ENCODE measurements at regions not wholly inside any gene's neighbourhood (a gene's known extent, or its start where the extent isn't known, plus 50 kb on each side); places are given as distances from the start of the nearest gene placed in this dataset.

DNA sequence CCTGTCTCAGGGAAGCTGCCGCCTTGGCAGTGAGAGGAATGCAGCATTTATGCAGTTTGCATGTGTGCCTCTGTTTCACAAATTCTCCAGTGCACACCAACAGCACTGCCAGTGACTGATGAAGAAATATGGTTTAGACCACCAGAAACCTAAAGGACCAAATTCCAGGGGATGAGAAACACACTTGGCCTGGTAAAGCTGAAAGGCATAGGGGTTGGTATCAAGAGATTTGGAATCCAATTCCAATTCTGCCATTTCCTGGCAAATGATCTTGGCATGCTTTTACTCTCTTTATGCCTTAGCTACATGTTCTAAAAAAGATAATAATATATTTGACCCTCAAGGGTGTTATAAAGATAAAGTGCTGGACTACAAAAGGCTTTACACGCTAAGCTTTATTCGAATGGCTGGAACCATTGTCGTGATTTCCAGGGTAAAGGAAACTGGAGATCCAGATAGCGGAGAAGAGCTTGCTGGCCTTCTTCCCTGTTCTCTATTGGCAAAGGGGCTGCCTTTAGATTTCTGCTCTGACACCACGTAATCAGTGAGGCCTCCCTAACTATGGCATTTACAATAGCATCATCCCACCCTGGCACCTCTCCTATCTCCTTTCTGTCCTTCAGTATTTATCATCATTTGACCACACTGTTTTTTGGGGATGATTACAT, 359.8 kb upstream of the ASIC2 start:
- DNase-seq (ENCODE audit: low read depth), result no peak
- H3K4me3 ChIP-seq (ENCODE audit: low read depth, low read length), result no peak overlapping the region
- TF ChIP-seq, protein P1, sequence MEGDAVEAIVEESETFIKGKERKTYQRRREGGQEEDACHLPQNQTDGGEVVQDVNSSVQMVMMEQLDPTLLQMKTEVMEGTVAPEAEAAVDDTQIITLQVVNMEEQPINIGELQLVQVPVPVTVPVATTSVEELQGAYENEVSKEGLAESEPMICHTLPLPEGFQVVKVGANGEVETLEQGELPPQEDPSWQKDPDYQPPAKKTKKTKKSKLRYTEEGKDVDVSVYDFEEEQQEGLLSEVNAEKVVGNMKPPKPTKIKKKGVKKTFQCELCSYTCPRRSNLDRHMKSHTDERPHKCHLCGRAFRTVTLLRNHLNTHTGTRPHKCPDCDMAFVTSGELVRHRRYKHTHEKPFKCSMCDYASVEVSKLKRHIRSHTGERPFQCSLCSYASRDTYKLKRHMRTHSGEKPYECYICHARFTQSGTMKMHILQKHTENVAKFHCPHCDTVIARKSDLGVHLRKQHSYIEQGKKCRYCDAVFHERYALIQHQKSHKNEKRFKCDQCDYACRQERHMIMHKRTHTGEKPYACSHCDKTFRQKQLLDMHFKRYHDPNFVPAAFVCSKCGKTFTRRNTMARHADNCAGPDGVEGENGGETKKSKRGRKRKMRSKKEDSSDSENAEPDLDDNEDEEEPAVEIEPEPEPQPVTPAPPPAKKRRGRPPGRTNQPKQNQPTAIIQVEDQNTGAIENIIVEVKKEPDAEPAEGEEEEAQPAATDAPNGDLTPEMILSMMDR (conservative IDR thresholded peaks at IDR 0.05; ENCODE audit: low read depth, low read length), result no peak

DNA sequence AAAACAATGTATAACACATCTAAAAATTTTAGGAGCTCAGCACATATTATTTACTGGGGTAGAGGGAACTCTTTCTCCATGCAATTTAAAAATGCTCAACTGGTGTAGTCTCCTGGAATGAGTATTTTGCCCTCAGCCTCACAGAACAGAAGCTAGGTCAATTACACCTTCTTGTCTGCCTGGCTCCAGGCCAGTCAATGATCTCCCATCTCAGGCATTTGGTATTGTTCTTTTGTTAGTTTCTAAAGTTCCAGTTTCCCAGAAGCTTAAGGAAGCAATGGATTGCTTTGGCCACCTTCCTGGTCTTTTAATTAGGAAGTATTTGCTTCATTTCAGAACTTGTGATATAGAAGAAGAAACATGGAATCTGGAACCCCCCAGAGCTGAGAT, 360.3 kb upstream of the ASIC2 start:
- no peak overlapping the region for H3K4me3 ChIP-seq (ENCODE audit: low read depth, low read length)
- TF ChIP-seq, protein P1 (conservative IDR thresholded peaks at IDR 0.05; ENCODE audit: low read depth, low read length), result no peak
- DNase-seq (ENCODE audit: low read depth), result no peak

DNA sequence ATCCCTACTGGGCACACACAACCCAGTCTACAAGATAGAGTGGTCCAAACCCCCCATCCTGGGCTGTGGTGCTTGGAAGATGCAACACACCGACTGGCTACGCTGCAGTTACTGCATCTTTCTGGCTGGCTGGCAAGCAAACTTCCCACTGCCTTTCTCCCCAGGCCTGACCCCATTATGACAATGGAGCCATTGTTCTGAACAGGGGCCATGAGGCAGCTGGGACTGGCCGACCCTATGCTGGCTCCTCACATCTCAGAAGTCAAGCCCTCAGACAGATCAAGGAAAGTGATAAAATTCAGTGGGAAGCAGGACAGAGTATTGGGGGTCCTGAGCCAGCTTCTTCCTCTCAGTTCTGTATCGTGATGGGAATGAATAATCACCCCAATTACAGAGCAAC, 364.1 kb upstream of the ASIC2 start:
- TF ChIP-seq, protein P1 (conservative IDR thresholded peaks at IDR 0.05; ENCODE audit: low read depth, low read length), result no peak
- DNase-seq (ENCODE audit: low read depth), result no peak
- H3K4me3 ChIP-seq (ENCODE audit: low read depth, low read length), result no peak overlapping the region

DNA sequence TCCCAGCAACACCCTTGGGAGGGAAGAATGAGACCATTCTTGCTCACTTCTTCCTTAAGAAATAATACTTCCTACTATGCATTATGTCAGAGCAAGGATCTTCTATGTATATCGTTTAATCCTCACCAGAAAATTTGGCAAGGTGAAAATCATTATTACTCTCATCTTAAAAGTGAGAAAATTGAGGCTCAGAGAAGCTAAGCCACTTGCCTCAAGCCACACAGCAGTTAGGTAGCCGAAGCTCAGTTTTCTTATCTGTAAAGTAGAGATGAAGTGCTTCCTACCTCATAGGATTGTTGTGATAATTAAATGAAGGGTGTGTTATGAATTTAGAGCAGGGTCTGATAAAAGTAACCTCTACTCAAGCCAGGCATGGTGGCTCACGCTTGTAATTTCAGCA, 368.9 kb upstream of the ASIC2 start:
- no peak overlapping the region for H3K4me3 ChIP-seq (ENCODE audit: low read depth, low read length)
- DNase-seq (ENCODE audit: low read depth), result no peak
- TF ChIP-seq, protein P1 (conservative IDR thresholded peaks at IDR 0.05; ENCODE audit: low read depth, low read length), result no peak

DNA sequence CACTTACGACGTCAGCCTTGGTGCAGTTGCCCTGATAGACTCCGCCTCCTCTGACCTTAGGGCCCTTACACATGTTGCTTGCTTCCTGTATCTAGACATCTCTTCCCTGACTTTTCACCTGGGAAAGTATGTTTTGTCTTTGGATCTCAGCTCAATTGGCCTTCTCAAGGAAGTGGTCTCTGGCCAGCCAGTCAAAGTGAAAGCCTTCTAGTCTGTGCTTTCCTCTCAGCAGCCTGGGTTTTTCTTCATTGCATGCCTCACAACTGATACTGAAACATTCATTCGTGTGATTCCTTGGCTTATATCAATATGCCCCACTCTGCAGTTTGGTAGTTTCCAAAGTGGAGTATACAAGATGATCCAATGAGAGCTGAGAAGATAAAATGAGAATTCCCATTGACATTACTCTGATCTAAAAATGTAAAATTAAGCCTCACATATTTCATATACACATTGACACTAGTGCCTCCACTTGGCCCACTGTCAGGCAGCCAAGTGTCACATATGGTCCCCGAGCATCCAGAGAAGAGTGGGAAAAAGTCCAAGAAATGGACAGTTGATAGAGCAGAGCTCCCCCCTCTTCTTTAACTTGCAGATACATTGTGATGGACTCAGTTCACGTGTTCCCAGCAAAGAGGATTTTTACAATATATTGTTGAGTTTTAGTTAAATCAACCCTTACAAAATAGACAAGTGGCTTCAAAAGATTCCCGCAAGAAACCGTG, 371.2 kb upstream of the ASIC2 start:
- H3K4me3 ChIP-seq (ENCODE audit: low read depth, low read length), result no peak overlapping the region
- TF ChIP-seq, protein P1 (conservative IDR thresholded peaks at IDR 0.05; ENCODE audit: low read depth, low read length), result no peak
- no peak for DNase-seq (ENCODE audit: low read depth)

- no peak for DNase-seq (ENCODE audit: low read depth)
- TF ChIP-seq, protein P1 (conservative IDR thresholded peaks at IDR 0.05; ENCODE audit: low read depth, low read length), result no peak
- no peak overlapping the region for H3K4me3 ChIP-seq (ENCODE audit: low read depth, low read length)
These were observed 374.0 kb upstream of the ASIC2 start for GRCh38 chr17:33667052-33667509.
